Stomach smooth muscle (tissue), 2 donors: ENCODE measurements at regions not wholly inside any gene's neighbourhood (a gene's known extent, or its start where the extent isn't known, plus 50 kb on each side); places are given as distances from the start of the nearest gene placed in this dataset.

Experiments used
- H3K27ac ChIP-seq: one replicate; pipeline ENCODE4 v1.7.0; 2013; ENCODE audit warnings: mild to moderate bottlenecking, low read length, inconsistent platforms
- H3K27me3 ChIP-seq, 2 donors: one replicate each; pipeline ENCODE4 v1.7.0; 2013; ENCODE audit warnings: low read length in 2 of 2; ENCODE audit not compliant: insufficient read depth in 2 of 2, control insufficient read depth in 1 of 2
- H3K36me3 ChIP-seq, 2 donors: one replicate each; pipeline ENCODE4 v1.7.0; 2013; ENCODE audit warnings: low read length in 2 of 2; ENCODE audit not compliant: control insufficient read depth in 2 of 2, insufficient read depth in 2 of 2
- H3K4me1 ChIP-seq: one replicate; pipeline ENCODE4 v1.7.0; 2013; ENCODE audit warnings: low read length; ENCODE audit not compliant: control insufficient read depth, insufficient read depth
- H3K4me3 ChIP-seq, 2 donors: one replicate each; pipeline ENCODE4 v1.7.0; 2013; ENCODE audit warnings: low read length in 2 of 2
- H3K9ac ChIP-seq, 2 donors: one replicate each; pipeline ENCODE4 v1.7.0; 2013; ENCODE audit warnings: low read length in 2 of 2, mild to moderate bottlenecking in 1 of 2
- H3K9me3 ChIP-seq, 2 donors: one replicate each; pipeline ENCODE4 v1.7.0; 2013; ENCODE audit warnings: low read length in 2 of 2; ENCODE audit not compliant: control insufficient read depth in 2 of 2
- donor health status: healthy.
- donor health status: Pancreatic carcinoma.

DNA sequence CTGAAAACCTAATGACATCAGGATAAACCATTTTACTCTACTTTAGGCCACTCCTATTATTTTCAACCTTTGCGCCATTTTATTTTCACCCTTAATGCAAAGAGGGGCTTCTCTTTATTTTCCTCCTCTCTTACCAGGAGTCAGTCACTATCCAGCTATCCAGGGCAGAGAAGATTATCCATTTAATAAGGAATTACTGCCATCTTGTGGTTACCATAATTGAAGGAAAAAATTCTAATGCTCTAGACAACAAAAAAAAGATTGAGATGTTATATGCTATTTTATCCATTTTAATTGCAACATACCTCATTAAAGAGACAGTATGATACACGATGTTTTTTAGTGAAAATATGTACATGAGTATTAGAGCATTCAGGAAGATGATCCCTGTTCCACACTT is 514.5 kb upstream of the FAM241A start:
- Histone ChIP-seq H3K9me3 (no peaks in the 10 kb centered on the region), H3K27ac (no peak overlapping the region), H3K4me1 (no peaks in the 10 kb centered on the region), H3K4me3 (no peak overlapping the region), H3K27me3 (peaks cover 2% of the 10 kb centered on the region in 2 donors), H3K9ac (no peak overlapping the region), H3K36me3 (no peaks in the 10 kb centered on the region)

GRCh38 chr4:111631215-111631999 is 513.8 kb upstream of the FAM241A start:
- Histone ChIP-seq H3K9ac (no peak overlapping the region), H3K27me3 (peaks cover 2% of the 10 kb centered on the region in 2 donors), H3K36me3 (no peaks in the 10 kb centered on the region), H3K4me3 (no peak overlapping the region), H3K4me1 (no peaks in the 10 kb centered on the region), H3K9me3 (no peaks in the 10 kb centered on the region), H3K27ac (no peak overlapping the region)

- H3K36me3 ChIP-seq, result no peaks in the 10 kb centered on the region
- H3K27ac ChIP-seq, result no peak overlapping the region
These were observed 512.6 kb upstream of the FAM241A start for GRCh38 chr4:111632641-111633151.

GRCh38 chr4:111633663-111634266 is 511.5 kb upstream of the FAM241A start:
- Histone ChIP-seq H3K27ac (no peak overlapping the region), H3K27me3 (peaks cover 0 to under 1% of the 10 kb centered on the region in 2 donors), H3K9ac (no peak overlapping the region)

More at GRCh38 chr4:111632641-111633151, 512.6 kb upstream of the FAM241A start:
- Histone ChIP-seq H3K4me3 (no peak overlapping the region), H3K27me3 (peaks cover 2% of the 10 kb centered on the region in 2 donors), H3K9me3 (no peaks in the 10 kb centered on the region), H3K4me1 (no peaks in the 10 kb centered on the region), H3K9ac (no peak overlapping the region)

DNA sequence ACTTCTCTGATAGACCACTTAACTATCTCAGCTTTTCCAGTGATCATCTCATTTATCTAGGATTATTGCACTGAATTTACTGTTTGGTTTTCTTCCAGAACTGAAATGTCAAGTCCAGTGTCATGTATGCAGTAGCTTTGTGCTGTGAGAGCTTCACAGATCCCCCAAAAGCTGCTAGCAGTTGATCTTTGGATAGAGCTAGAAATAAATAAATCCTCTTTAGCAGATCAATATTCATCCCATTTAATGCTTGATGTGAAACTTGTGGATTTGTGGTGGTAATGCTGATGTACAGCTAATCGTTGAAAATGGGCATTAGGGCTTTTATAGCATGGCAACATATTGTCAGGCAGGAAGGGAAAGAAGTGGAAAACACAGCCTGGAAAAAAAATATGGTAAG is 509.6 kb upstream of the FAM241A start:
- H3K9ac ChIP-seq, result no peak overlapping the region
- H3K27me3 ChIP-seq, result no peaks in the 10 kb centered on the region
- no peaks in the 10 kb centered on the region for H3K9me3 ChIP-seq
- H3K4me3 ChIP-seq, result no peak overlapping the region
- no peaks in the 10 kb centered on the region for H3K4me1 ChIP-seq
- H3K27ac ChIP-seq, result no peak overlapping the region
- H3K36me3 ChIP-seq, result no peaks in the 10 kb centered on the region

More at GRCh38 chr4:111633663-111634266, 511.5 kb upstream of the FAM241A start:
- H3K4me3 ChIP-seq, result no peak overlapping the region
- no peaks in the 10 kb centered on the region for H3K36me3 ChIP-seq
- H3K4me1 ChIP-seq, result no peaks in the 10 kb centered on the region
- no peaks in the 10 kb centered on the region for H3K9me3 ChIP-seq

DNA sequence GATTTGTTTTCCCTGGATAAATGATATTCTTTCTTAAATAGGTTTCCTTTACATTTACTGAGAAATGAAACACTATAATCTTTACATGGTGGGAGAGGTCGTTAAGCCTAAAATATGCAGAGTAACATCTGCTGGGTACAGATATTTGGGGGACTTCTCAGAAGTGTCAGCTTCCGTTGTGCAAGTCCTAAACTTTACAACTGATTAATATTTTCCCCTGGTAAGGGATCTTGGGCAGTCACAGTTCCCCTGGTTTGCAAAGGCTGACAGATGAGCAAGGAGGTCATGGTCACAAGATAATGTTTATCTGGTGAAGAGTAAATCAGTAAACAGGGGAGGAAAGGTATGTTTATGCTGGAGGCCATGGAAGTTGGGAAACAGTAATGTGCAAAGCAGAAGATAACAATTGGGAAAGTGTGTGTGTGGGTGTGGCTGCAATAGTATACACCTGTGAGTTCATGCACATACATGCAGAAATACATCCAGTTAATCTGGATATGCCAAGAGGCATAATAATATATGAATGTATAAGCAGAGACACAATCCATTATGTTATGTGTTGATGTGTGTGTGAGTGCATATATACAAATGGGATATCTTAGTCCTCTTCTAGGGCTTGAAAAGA is 508.2 kb upstream of the FAM241A start:
- Histone ChIP-seq H3K27ac (no peak overlapping the region), H3K4me1 (no peaks in the 10 kb centered on the region), H3K9ac (no peak overlapping the region), H3K9me3 (no peaks in the 10 kb centered on the region), H3K36me3 (no peaks in the 10 kb centered on the region), H3K4me3 (no peak overlapping the region), H3K27me3 (no peaks in the 10 kb centered on the region)

DNA sequence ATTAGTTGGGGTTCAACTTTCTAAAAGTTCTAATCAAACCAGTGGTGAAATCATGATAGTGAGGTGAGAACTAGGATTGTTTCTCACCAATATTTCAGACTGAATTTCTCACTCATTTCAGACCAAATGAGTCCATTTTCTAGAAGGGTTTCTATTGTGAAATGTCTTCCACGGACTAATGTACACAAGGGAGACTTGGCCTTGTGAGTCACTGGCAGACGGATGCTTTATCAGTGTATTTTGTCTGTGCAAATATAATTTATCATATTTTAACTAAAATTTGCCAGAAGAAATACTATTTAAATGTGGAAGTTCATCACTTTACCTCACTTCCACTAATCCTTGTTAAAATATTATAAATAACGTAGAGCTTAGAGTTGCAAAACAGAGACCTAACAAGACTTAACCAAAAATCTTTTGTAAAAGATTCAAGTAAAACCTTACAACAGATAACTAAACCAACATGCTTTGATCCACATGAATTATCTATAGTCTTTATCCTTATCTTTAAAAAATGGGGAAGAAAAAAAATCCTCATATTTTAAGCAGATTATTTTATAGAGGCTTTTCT is 506.0 kb upstream of the FAM241A start:
- Histone ChIP-seq H3K27me3 (no peaks in the 10 kb centered on the region), H3K27ac (no peak overlapping the region), H3K9me3 (no peaks in the 10 kb centered on the region), H3K4me3 (no peak overlapping the region), H3K9ac (no peak overlapping the region), H3K36me3 (no peaks in the 10 kb centered on the region), H3K4me1 (no peaks in the 10 kb centered on the region)

DNA sequence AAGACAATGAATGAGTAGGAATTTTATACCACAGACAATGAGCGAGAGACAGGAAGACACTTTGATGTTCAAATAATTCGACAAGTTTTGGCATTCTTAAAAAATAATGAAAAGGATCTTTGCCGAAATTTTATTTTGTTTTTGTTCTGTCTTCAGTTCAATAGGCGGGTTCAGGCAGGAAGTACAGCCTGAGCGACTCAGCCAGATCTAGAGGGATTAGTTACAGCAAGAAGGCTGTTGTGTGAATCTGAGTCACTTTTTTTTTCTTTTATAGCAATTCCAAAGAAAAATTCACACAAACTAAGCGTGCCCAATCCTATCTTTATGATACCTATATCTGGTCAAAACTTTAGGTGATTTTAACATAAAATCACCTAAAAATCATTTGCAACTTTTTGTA is 505.4 kb upstream of the FAM241A start:
- H3K9ac ChIP-seq, result no peak overlapping the region
- H3K27ac ChIP-seq, result no peak overlapping the region
- H3K27me3 ChIP-seq, result no peaks in the 10 kb centered on the region

GRCh38 chr4:111641813-111642579 is 503.3 kb upstream of the FAM241A start:
- H3K4me3 ChIP-seq, result no peak overlapping the region
- H3K9ac ChIP-seq, result no peak overlapping the region
- H3K27me3 ChIP-seq, result no peaks in the 10 kb centered on the region
- no peaks in the 10 kb centered on the region for H3K36me3 ChIP-seq
- no peaks in the 10 kb centered on the region for H3K4me1 ChIP-seq
- no peak overlapping the region for H3K27ac ChIP-seq
- H3K9me3 ChIP-seq, result no peaks in the 10 kb centered on the region

More for the DNA sequence above, 505.4 kb upstream of the FAM241A start:
- Histone ChIP-seq H3K4me3 (no peak overlapping the region), H3K4me1 (no peaks in the 10 kb centered on the region), H3K9me3 (no peaks in the 10 kb centered on the region), H3K36me3 (no peaks in the 10 kb centered on the region)

GRCh38 chr4:111648056-111648455 is 497.2 kb upstream of the FAM241A start:
- Histone ChIP-seq H3K9me3 (no peaks in the 10 kb centered on the region), H3K9ac (no peak overlapping the region), H3K27ac (no peak overlapping the region), H3K36me3 (no peaks in the 10 kb centered on the region), H3K4me1 (no peaks in the 10 kb centered on the region), H3K4me3 (no peak overlapping the region), H3K27me3 (no peaks in the 10 kb centered on the region)
